Loucy (cell line): ENCODE measurements at regions not wholly inside any gene's neighbourhood (a gene's known extent, or its start where the extent isn't known, plus 50 kb on each side); places are given as distances from the start of the nearest gene placed in this dataset.

ENCODE experiments used
- H2AFZ ChIP-seq: fragments of 200-600 bp; sonication (generic); 2 replicates; pipeline ENCODE4 v1.6.0; 2016; ENCODE audit warnings: antibody characterized with exemption, mild to moderate bottlenecking, low read length, moderate library complexity
- H3F3A ChIP-seq: fragments of 200-600 bp; 2 replicates; pipeline ENCODE4 v1.6.0; 2016; ENCODE audit warnings: antibody characterized with exemption, low read depth, mild to moderate bottlenecking
- H3K27me3 ChIP-seq: fragments of 200-600 bp; sonication (generic); 2 replicates; pipeline ENCODE4 v1.6.1; 2014; ENCODE audit warnings: low read length, mild to moderate bottlenecking; ENCODE audit not compliant: insufficient read depth, poor library complexity, severe bottlenecking
- H3K36me3 ChIP-seq: fragments of 200-600 bp; sonication (generic); 2 replicates; pipeline ENCODE4 v1.6.1; 2016; ENCODE audit warnings: low read length; ENCODE audit not compliant: insufficient read depth
- H3K4me1 ChIP-seq: fragments of 200-600 bp; sonication (generic); 2 replicates; pipeline ENCODE4 v1.5.1; 2014; ENCODE audit warnings: low read length, mild to moderate bottlenecking; ENCODE audit not compliant: insufficient read depth, poor library complexity, severe bottlenecking
- H3K4me2 ChIP-seq: fragments of 200-600 bp; sonication (generic); 2 replicates; pipeline ENCODE4 v1.6.0; 2014; ENCODE audit warnings: antibody characterized with exemption, low read length, low read depth, mild to moderate bottlenecking; ENCODE audit not compliant: poor library complexity, severe bottlenecking
- H3K4me3 ChIP-seq: fragments of 200-600 bp; sonication (generic); 2 replicates; pipeline ENCODE4 v1.5.1; 2014; ENCODE audit warnings: low read length, mild to moderate bottlenecking, mixed read lengths; ENCODE audit not compliant: poor library complexity, severe bottlenecking
- H3K79me2 ChIP-seq: fragments of 200-600 bp; sonication (generic); 2 replicates; pipeline ENCODE4 v1.6.1; 2014; ENCODE audit warnings: low read length; ENCODE audit not compliant: insufficient read depth
- H3K9ac ChIP-seq: fragments of 200-600 bp; sonication (generic); 2 replicates; pipeline ENCODE4 v1.6.0; 2014; ENCODE audit warnings: mild to moderate bottlenecking, low read depth, low read length, moderate library complexity; ENCODE audit not compliant: poor library complexity, severe bottlenecking
- H3K9me2 ChIP-seq: fragments of 200-600 bp; sonication (generic); replicated peaks from 2 replicates; pipeline ENCODE4 v1.6.1; 2016; ENCODE audit warnings: low read depth, low read length, mixed read lengths
- H3K9me3 ChIP-seq: fragments of 200-600 bp; sonication (generic); 2 replicates; pipeline ENCODE4 v1.6.1; 2014; ENCODE audit warnings: mild to moderate bottlenecking, antibody characterized with exemption, low read length, low read depth; ENCODE audit not compliant: insufficient read depth
- H4K20me1 ChIP-seq: fragments of 200-600 bp; sonication (generic); 2 replicates; pipeline ENCODE4 v1.6.0; 2014; ENCODE audit warnings: antibody characterized with exemption, low read length, mild to moderate bottlenecking; ENCODE audit not compliant: insufficient read depth, poor library complexity, severe bottlenecking
- CTCF ChIP-seq: fragments of 200-600 bp; sonication (generic); conservative IDR thresholded peaks from 2 replicates; pipeline ENCODE4 v1.5.1; 2014; ENCODE audit warnings: mild to moderate bottlenecking, antibody characterized with exemption, low read length
- EZH2phosphoT487 ChIP-seq: fragments of 200-600 bp; IDR thresholded peaks from 2 replicates; pipeline ENCODE4 v1.6.1; 2018; ENCODE audit warnings: antibody characterized with exemption, mild to moderate bottlenecking, moderate library complexity, borderline replicate concordance

GRCh38 chr7:33691180-33691579 is 214.2 kb upstream of the BMPER start:
- H3K4me1 ChIP-seq = no peaks in the 10 kb centered on the region
- H3K9ac ChIP-seq = no peak overlapping the region
- H3K27me3 ChIP-seq = no peaks in the 10 kb centered on the region
- H3K9me3 ChIP-seq = no peaks in the 10 kb centered on the region
- H3K4me2 ChIP-seq = no peak overlapping the region
- H4K20me1 ChIP-seq = no peaks in the 10 kb centered on the region
- TF ChIP-seq CTCF (no peak), EZH2phosphoT487 (no peak)
- H3K79me2 ChIP-seq = no peaks in the 10 kb centered on the region
- H2AFZ ChIP-seq = no peak overlapping the region
- no peaks in the 10 kb centered on the region for H3K36me3 ChIP-seq
- no peaks in the 10 kb centered on the region for H3K9me2 ChIP-seq
- H3F3A ChIP-seq = no peaks in the 10 kb centered on the region
- no peak overlapping the region for H3K4me3 ChIP-seq

GRCh38 chr7:33692956-33693355 is 212.4 kb upstream of the BMPER start:
- H3F3A ChIP-seq = no peaks in the 10 kb centered on the region
- TF ChIP-seq EZH2phosphoT487 (no peak), CTCF (no peak)
- no peaks in the 10 kb centered on the region for H3K9me2 ChIP-seq
- H4K20me1 ChIP-seq = no peaks in the 10 kb centered on the region
- H3K4me2 ChIP-seq = no peak overlapping the region
- H3K79me2 ChIP-seq = no peaks in the 10 kb centered on the region
- no peaks in the 10 kb centered on the region for H3K9me3 ChIP-seq
- H2AFZ ChIP-seq = no peak overlapping the region
- H3K27me3 ChIP-seq = no peaks in the 10 kb centered on the region
- no peak overlapping the region for H3K9ac ChIP-seq
- no peak overlapping the region for H3K4me3 ChIP-seq
- H3K36me3 ChIP-seq = no peaks in the 10 kb centered on the region
- no peaks in the 10 kb centered on the region for H3K4me1 ChIP-seq

- Histone ChIP-seq H4K20me1 (no peaks in the 10 kb centered on the region), H3K9me3 (no peaks in the 10 kb centered on the region), H2AFZ (no peak overlapping the region), H3K36me3 (no peaks in the 10 kb centered on the region), H3K27me3 (no peaks in the 10 kb centered on the region), H3K4me3 (no peak overlapping the region), H3K4me1 (no peaks in the 10 kb centered on the region), H3K4me2 (no peak overlapping the region), H3F3A (no peaks in the 10 kb centered on the region), H3K9ac (no peak overlapping the region), H3K79me2 (no peaks in the 10 kb centered on the region), H3K9me2 (no peaks in the 10 kb centered on the region)
- TF ChIP-seq CTCF = no peak
- no peak for TF ChIP-seq EZH2phosphoT487
Measured at GRCh38 chr7:33694006-33694405, 211.3 kb upstream of the BMPER start.
